GM19035 (cell line): ENCODE measurements at regions not wholly inside any gene's neighbourhood (a gene's known extent, or its start where the extent isn't known, plus 50 kb on each side); places are given as distances from the start of the nearest gene placed in this dataset.
"Not testable (repeated sequence)": the region's sequence is repeated elsewhere in the genome, so short reads cannot be mapped to it uniquely, and the experiment has no call there.

Experiments
- ATAC-seq: cut with Tn5 transposase; IDR thresholded peaks from one replicate; pipeline ENCODE4 v1.9.1; 2021; ENCODE audit not compliant: unreplicated experiment

- not testable (repeated sequence) for ATAC-seq
These were observed 150.9 kb upstream of the TEX13D start for GRCh38 chrX:124181515-124181914.

- no peak for ATAC-seq
These were observed 142.0 kb upstream of the TEX13D start for GRCh38 chrX:124190440-124190839.

GRCh38 chrX:124194199-124194598 is 138.3 kb upstream of the TEX13D start:
- no peak for ATAC-seq

- no peak for ATAC-seq
These were observed 137.6 kb upstream of the TEX13D start for GRCh38 chrX:124194901-124195300.

GRCh38 chrX:124203311-124203710 is 129.1 kb upstream of the TEX13D start:
- ATAC-seq = no peak

GRCh38 chrX:124208660-124209059 is 123.8 kb upstream of the TEX13D start:
- no peak for ATAC-seq

- ATAC-seq = no peak
These were observed 122.5 kb upstream of the TEX13D start for GRCh38 chrX:124209792-124210576.

GRCh38 chrX:124211312-124211942 is 121.0 kb upstream of the TEX13D start:
- ATAC-seq = no peak

- no peak for ATAC-seq
These were observed 119.8 kb upstream of the TEX13D start for GRCh38 chrX:124212622-124213021.

- no peak for ATAC-seq
These were observed 116.7 kb upstream of the TEX13D start for GRCh38 chrX:124215786-124216185.

GRCh38 chrX:124216396-124217115 is 115.9 kb upstream of the TEX13D start:
- no peak for ATAC-seq

- ATAC-seq = peak; percentile 77
These were observed 114.9 kb upstream of the TEX13D start for GRCh38 chrX:124217304-124218251.

GRCh38 chrX:124223524-124223923 is 108.9 kb upstream of the TEX13D start:
- no peak for ATAC-seq

- no peak for ATAC-seq
These were observed 107.9 kb upstream of the TEX13D start for GRCh38 chrX:124224528-124224927.

GRCh38 chrX:124226129-124226528 is 106.3 kb upstream of the TEX13D start:
- no peak for ATAC-seq

- ATAC-seq = no peak
These were observed 103.6 kb upstream of the TEX13D start for GRCh38 chrX:124228849-124229248.

GRCh38 chrX:124229374-124229773 is 103.1 kb upstream of the TEX13D start:
- no peak for ATAC-seq

- ATAC-seq = no peak
These were observed 101.6 kb upstream of the TEX13D start for GRCh38 chrX:124230655-124231450.

- no peak for ATAC-seq
These were observed 101.1 kb upstream of the TEX13D start for GRCh38 chrX:124231451-124231759.

- ATAC-seq = peak; percentile 84
These were observed 99.8 kb upstream of the TEX13D start for GRCh38 chrX:124232523-124233201.
